HUES6 (cell line): ENCODE measurements at regions not wholly inside any gene's neighbourhood (a gene's known extent, or its start where the extent isn't known, plus 50 kb on each side); places are given as distances from the start of the nearest gene placed in this dataset.
"Not testable (repeated sequence)": the region's sequence is repeated elsewhere in the genome, so short reads cannot be mapped to it uniquely, and the experiment has no call there.

Source experiments
- H3K27ac ChIP-seq: 2 replicates; pipeline ENCODE4 v1.7.0; 2013; ENCODE audit warnings: low read depth, mild to moderate bottlenecking, low read length, inconsistent platforms
- H3K27me3 ChIP-seq: 2 replicates; pipeline ENCODE4 v1.6.1; 2013; ENCODE audit warnings: low read length; ENCODE audit not compliant: control insufficient read depth, insufficient read depth
- H3K36me3 ChIP-seq: 2 replicates; pipeline ENCODE4 v1.6.1; 2013; ENCODE audit warnings: low read length; ENCODE audit not compliant: control insufficient read depth, insufficient read depth
- H3K4me1 ChIP-seq: 2 replicates; pipeline ENCODE4 v1.6.1; 2013; ENCODE audit warnings: low read length; ENCODE audit not compliant: control insufficient read depth, insufficient read depth
- H3K4me3 ChIP-seq: 2 replicates; pipeline ENCODE4 v1.5.1; 2013; ENCODE audit warnings: low read depth, low read length
- H3K9ac ChIP-seq: one replicate; pipeline ENCODE4 v1.6.1; 2013; ENCODE audit warnings: mild to moderate bottlenecking, low read length
- H3K9me3 ChIP-seq: 2 replicates; pipeline ENCODE4 v1.6.1; 2013; ENCODE audit warnings: low read depth, low read length; ENCODE audit not compliant: control insufficient read depth, insufficient read depth

DNA sequence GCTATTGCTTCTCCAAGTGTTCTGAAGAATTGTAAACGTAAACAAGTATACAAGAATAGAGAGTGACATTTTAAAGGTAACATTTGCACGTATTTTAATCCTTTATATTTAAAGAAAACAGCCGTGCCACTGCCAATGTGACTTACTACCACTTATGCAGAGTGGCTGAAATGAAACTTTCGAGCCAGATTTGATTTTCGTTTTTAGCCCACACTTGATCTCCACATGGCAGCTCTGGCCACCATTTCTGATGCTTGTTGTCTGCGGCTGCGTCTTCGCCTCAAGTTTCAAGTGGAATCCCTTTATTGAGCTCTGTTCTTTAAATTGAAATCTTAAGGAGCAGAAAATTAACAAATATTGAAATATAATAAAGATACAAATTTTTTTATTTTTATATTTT, 70.0 kb downstream of the ELAPOR2 start:
- Histone ChIP-seq H3K4me1 (no peaks in the 10 kb centered on the region), H3K27ac (no peak overlapping the region), H3K9ac (no peak overlapping the region), H3K4me3 (no peak overlapping the region), H3K27me3 (no peaks in the 10 kb centered on the region), H3K9me3 (peaks cover 2% of the 10 kb centered on the region; the same call in 1 of the 2 replicates), H3K36me3 (no peaks in the 10 kb centered on the region)

GRCh38 chr7:86987834-86988233, 71.6 kb downstream of the ELAPOR2 start:
- H3K36me3 ChIP-seq, H3K27me3 ChIP-seq, H3K27ac ChIP-seq, H3K4me3 ChIP-seq, H3K9me3 ChIP-seq, H3K4me1 ChIP-seq, H3K9ac ChIP-seq: not testable (repeated sequence)

DNA sequence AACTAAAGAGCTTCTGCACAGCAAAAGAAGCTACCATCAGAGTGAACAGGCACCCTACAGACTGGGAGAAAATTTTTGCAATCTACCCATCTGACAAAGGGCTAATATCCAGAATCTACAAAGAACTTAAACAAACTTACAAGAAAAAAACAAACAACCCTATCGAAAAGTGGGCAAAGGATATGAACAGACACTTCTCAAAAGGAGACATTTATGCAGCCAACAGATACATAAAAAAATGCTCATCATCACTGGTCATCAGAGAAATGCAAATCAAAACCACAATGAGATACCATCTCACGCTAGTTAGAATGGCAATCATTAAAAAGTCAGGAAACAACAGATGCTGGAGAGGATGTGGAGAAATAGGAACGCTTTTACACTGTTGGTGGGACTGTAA, 72.1 kb downstream of the ELAPOR2 start:
- not testable (repeated sequence) for H3K36me3 ChIP-seq, H3K4me3 ChIP-seq, H3K27me3 ChIP-seq, H3K9ac ChIP-seq, H3K27ac ChIP-seq, H3K4me1 ChIP-seq, H3K9me3 ChIP-seq

- H3K27me3 ChIP-seq, H3K9me3 ChIP-seq, H3K36me3 ChIP-seq, H3K4me1 ChIP-seq, H3K9ac ChIP-seq, H3K27ac ChIP-seq, H3K4me3 ChIP-seq: not testable (repeated sequence)
These were observed 74.1 kb downstream of the ELAPOR2 start for GRCh38 chr7:86985342-86985741.

- not testable (repeated sequence) for H3K27me3 ChIP-seq
These were observed 75.8 kb downstream of the ELAPOR2 start for GRCh38 chr7:86983654-86984053.

GRCh38 chr7:86981937-86982336, 77.5 kb downstream of the ELAPOR2 start:
- not testable (repeated sequence) for H3K9me3 ChIP-seq, H3K36me3 ChIP-seq, H3K4me3 ChIP-seq, H3K9ac ChIP-seq, H3K27ac ChIP-seq, H3K27me3 ChIP-seq
- peaks cover 10% of the 10 kb centered on the region; the same call in 1 of the 2 replicates for H3K4me1 ChIP-seq

More at GRCh38 chr7:86983654-86984053, 75.8 kb downstream of the ELAPOR2 start:
- H3K4me3 ChIP-seq, H3K4me1 ChIP-seq, H3K9ac ChIP-seq, H3K36me3 ChIP-seq, H3K27ac ChIP-seq, H3K9me3 ChIP-seq: not testable (repeated sequence)

- peaks cover 2% of the 10 kb centered on the region; the same call in 1 of the 2 replicates for H3K9me3 ChIP-seq
- H3K27me3 ChIP-seq, result no peaks in the 10 kb centered on the region
- no peak overlapping the region for H3K4me3 ChIP-seq
- H3K36me3 ChIP-seq, result no peaks in the 10 kb centered on the region
- no peak overlapping the region for H3K9ac ChIP-seq
- peaks cover 16% of the 10 kb centered on the region for H3K4me1 ChIP-seq
- no peak overlapping the region for H3K27ac ChIP-seq
These were observed 78.3 kb downstream of the ELAPOR2 start for GRCh38 chr7:86981127-86981526.

GRCh38 chr7:86980223-86980622, 79.2 kb downstream of the ELAPOR2 start:
- Histone ChIP-seq H3K9me3 (peaks cover 2% of the 10 kb centered on the region; the same call in 1 of the 2 replicates), H3K9ac (no peak overlapping the region), H3K4me1 (peaks cover 21% of the 10 kb centered on the region), H3K36me3 (no peaks in the 10 kb centered on the region), H3K4me3 (no peak overlapping the region), H3K27me3 (no peaks in the 10 kb centered on the region), H3K27ac (no peak overlapping the region)

- peaks cover 21% of the 10 kb centered on the region for H3K4me1 ChIP-seq
- no peak overlapping the region for H3K4me3 ChIP-seq
- no peak overlapping the region for H3K9ac ChIP-seq
- no peak overlapping the region for H3K27ac ChIP-seq
- 0 out of 2 replicates have a peak, but pooled peaks cover 2% of the 10 kb centered on the region for H3K9me3 ChIP-seq
- no peaks in the 10 kb centered on the region for H3K36me3 ChIP-seq
- H3K27me3 ChIP-seq, result no peaks in the 10 kb centered on the region
These were observed 80.5 kb downstream of the ELAPOR2 start for GRCh38 chr7:86978808-86979506.

DNA sequence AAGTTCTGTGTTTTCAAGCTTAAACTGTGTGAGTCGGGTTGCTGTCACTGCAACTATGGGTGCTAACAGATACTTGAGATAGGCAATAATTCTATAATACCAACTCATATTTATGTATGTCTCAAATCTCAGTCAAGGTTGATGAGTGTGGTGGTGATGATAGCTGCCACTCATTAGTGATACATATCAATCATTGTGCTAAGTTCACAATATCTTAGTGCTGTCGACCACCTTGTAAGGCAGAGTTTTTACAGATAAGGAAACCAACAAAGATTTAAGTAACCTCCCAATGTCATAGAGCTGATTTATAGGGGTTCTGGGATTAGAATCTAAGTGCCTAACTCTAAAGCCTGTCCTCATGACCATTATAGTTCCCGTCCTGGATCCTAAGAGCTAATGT, 82.5 kb downstream of the ELAPOR2 start:
- Histone ChIP-seq H3K36me3 (no peaks in the 10 kb centered on the region), H3K27me3 (no peaks in the 10 kb centered on the region), H3K4me3 (no peak overlapping the region), H3K27ac (no peak overlapping the region), H3K9ac (no peak overlapping the region), H3K4me1 (peaks cover 30% of the 10 kb centered on the region), H3K9me3 (0 out of 2 replicates have a peak, but pooled peaks cover 2% of the 10 kb centered on the region)

DNA sequence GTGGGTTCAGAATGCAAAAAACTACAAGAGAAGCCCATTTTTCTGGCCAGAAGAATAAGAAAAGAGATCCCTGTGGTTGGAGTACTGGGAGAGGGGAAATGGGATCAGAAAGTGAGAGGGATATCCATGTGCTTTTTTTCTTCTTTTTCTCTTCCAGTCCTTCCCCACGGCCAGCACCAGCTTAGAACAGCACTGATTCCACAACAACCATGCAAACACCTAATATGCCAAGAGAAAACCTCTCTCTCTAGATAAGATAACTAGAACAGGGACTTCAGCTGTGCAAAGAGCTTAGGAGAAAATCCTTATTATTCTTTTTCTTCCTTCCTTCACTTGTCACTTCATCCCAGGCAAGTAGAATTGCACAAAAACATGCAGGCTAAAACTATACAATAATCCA, 83.5 kb downstream of the ELAPOR2 start:
- no peak overlapping the region for H3K27ac ChIP-seq
- no peak overlapping the region for H3K4me3 ChIP-seq
- 0 out of 2 replicates have a peak, but pooled peaks cover 2% of the 10 kb centered on the region for H3K9me3 ChIP-seq
- H3K36me3 ChIP-seq, result no peaks in the 10 kb centered on the region
- no peak overlapping the region for H3K9ac ChIP-seq
- peaks cover 28% of the 10 kb centered on the region for H3K4me1 ChIP-seq
- H3K27me3 ChIP-seq, result no peaks in the 10 kb centered on the region
